HG03571 (cell line): ENCODE measurements at regions not wholly inside any gene's neighbourhood (a gene's known extent, or its start where the extent isn't known, plus 50 kb on each side); places are given as distances from the start of the nearest gene placed in this dataset.
"Not testable (repeated sequence)": the region's sequence is repeated elsewhere in the genome, so short reads cannot be mapped to it uniquely, and the experiment has no call there.

Experiments
- ATAC-seq: cut with Tn5 transposase; IDR thresholded peaks from one replicate; pipeline ENCODE4 v1.9.1; 2021; ENCODE audit not compliant: unreplicated experiment

- ATAC-seq = no peak
Observed at GRCh38 chr10:30765022-30765615, 135.6 kb upstream of the LYZL2 start.

GRCh38 chr10:30763918-30764317 lies 134.4 kb upstream of the LYZL2 start:
- no peak for ATAC-seq

GRCh38 chr10:30762620-30763019 lies 133.1 kb upstream of the LYZL2 start:
- ATAC-seq = no peak

GRCh38 chr10:30759423-30759822 lies 129.9 kb upstream of the LYZL2 start:
- no peak for ATAC-seq

GRCh38 chr10:30758338-30758737 lies 128.8 kb upstream of the LYZL2 start:
- ATAC-seq = no peak

- no peak for ATAC-seq
Observed at GRCh38 chr10:30756896-30757295, 127.3 kb upstream of the LYZL2 start.

GRCh38 chr10:30756151-30756550 lies 126.6 kb upstream of the LYZL2 start:
- no peak for ATAC-seq

- no peak for ATAC-seq
Observed at GRCh38 chr10:30755441-30755953, 125.9 kb upstream of the LYZL2 start.

- no peak for ATAC-seq
Observed at GRCh38 chr10:30752481-30752881, 122.9 kb upstream of the LYZL2 start.

GRCh38 chr10:30751678-30752331 lies 122.3 kb upstream of the LYZL2 start:
- peak; percentile 42 for ATAC-seq

GRCh38 chr10:30750971-30751677 lies 121.6 kb upstream of the LYZL2 start:
- peak; percentile 65 for ATAC-seq

- no peak for ATAC-seq
Observed at GRCh38 chr10:30749385-30749784, 119.8 kb upstream of the LYZL2 start.

- ATAC-seq = no peak
Observed at GRCh38 chr10:30748152-30748973, 118.8 kb upstream of the LYZL2 start.

GRCh38 chr10:30747633-30748032 lies 118.1 kb upstream of the LYZL2 start:
- ATAC-seq = no peak

- no peak for ATAC-seq
Observed at GRCh38 chr10:30745953-30746352, 116.4 kb upstream of the LYZL2 start.

GRCh38 chr10:30744106-30744505 lies 114.6 kb upstream of the LYZL2 start:
- ATAC-seq = no peak

- ATAC-seq = no peak
Observed at GRCh38 chr10:30743586-30743985, 114.0 kb upstream of the LYZL2 start.

- peak; percentile 81 for ATAC-seq
Observed at GRCh38 chr10:30742471-30742870, 112.9 kb upstream of the LYZL2 start.

GRCh38 chr10:30740774-30741173 lies 111.2 kb upstream of the LYZL2 start:
- ATAC-seq = not testable (repeated sequence)

GRCh38 chr10:30738416-30738815 lies 108.9 kb upstream of the LYZL2 start:
- ATAC-seq = no peak

GRCh38 chr10:30737931-30738391 lies 108.4 kb upstream of the LYZL2 start:
- no peak for ATAC-seq
